ENCODE measurements at regions not wholly inside any gene's neighbourhood (a gene's known extent, or its start where the extent isn't known, plus 50 kb on each side); places are given as distances from the start of the nearest gene placed in this dataset.

GRCh38 chr12:63298386-63298930 is 147.5 kb upstream of the AVPR1A start:
- TF ChIP-seq REST (IDR thresholded peaks at IDR 0.05; ENCODE audit: borderline replicate concordance) (no peak), CTCF (IDR thresholded peaks at IDR 0.05; ENCODE audit: poor library complexity, severe bottlenecking) (no peak), RAD21 (conservative IDR thresholded peaks at IDR 0.05) (no peak), SMC3 (conservative IDR thresholded peaks at IDR 0.05; ENCODE audit: poor library complexity) (no peak), TAF1 (IDR thresholded peaks at IDR 0.05; ENCODE audit: low read depth) (no peak), EP300 (conservative IDR thresholded peaks at IDR 0.05; ENCODE audit: poor library complexity, severe bottlenecking) (no peak), MXI1 (conservative IDR thresholded peaks at IDR 0.05; ENCODE audit: poor library complexity, severe bottlenecking) (no peak), POLR2AphosphoS5 (IDR thresholded peaks at IDR 0.05) (no peak), EZH2 (IDR thresholded peaks at IDR 0.05; ENCODE audit: borderline replicate concordance, insufficient read depth, low read length, poor library complexity, severe bottlenecking) (no peak)
- Histone ChIP-seq H3F3A (ENCODE audit: insufficient read depth, low read length, poor library complexity, severe bottlenecking) (no peaks in the 10 kb centered on the region), H4K20me1 (ENCODE audit: insufficient read depth) (no peaks in the 10 kb centered on the region), H3K36me3 (ENCODE audit: insufficient read depth, low read length) (no peaks in the 10 kb centered on the region), H3K4me2 (ENCODE audit: low read length) (no peak overlapping the region), H3K9ac (ENCODE audit: low read length) (no peak overlapping the region), H3K9me2 (ENCODE audit: insufficient read depth, low read length) (no peaks in the 10 kb centered on the region), H3K27me3 (ENCODE audit: insufficient read depth, low read depth, low read length) (no peaks in the 10 kb centered on the region), H3K27ac (ENCODE audit: low read length) (no peak overlapping the region), H3K79me2 (replicated peaks; ENCODE audit: insufficient read depth, low read length) (no peaks in the 10 kb centered on the region), H3K9me3 (ENCODE audit: low read length) (no peaks in the 10 kb centered on the region), H3K4me3 (ENCODE audit: low read length) (no peak overlapping the region), H2AFZ (ENCODE audit: low read depth, low read length) (no peak overlapping the region)

- Histone ChIP-seq H3K27ac (ENCODE audit: low read length) (no peak overlapping the region), H3K9me3 (ENCODE audit: low read length) (no peaks in the 10 kb centered on the region), H3K9ac (ENCODE audit: low read length) (no peak overlapping the region), H3K4me3 (ENCODE audit: low read length) (no peak overlapping the region), H3K36me3 (ENCODE audit: insufficient read depth, low read length) (no peaks in the 10 kb centered on the region), H3K4me2 (ENCODE audit: low read length) (no peak overlapping the region), H2AFZ (ENCODE audit: low read depth, low read length) (no peak overlapping the region), H3K27me3 (ENCODE audit: insufficient read depth, low read depth, low read length) (no peaks in the 10 kb centered on the region), H3K79me2 (replicated peaks; ENCODE audit: insufficient read depth, low read length) (no peaks in the 10 kb centered on the region), H4K20me1 (ENCODE audit: insufficient read depth) (no peaks in the 10 kb centered on the region), H3K9me2 (ENCODE audit: insufficient read depth, low read length) (no peaks in the 10 kb centered on the region), H3F3A (ENCODE audit: insufficient read depth, low read length, poor library complexity, severe bottlenecking) (no peaks in the 10 kb centered on the region)
- TF ChIP-seq SMC3 (conservative IDR thresholded peaks at IDR 0.05; ENCODE audit: poor library complexity) (no peak), CTCF (IDR thresholded peaks at IDR 0.05; ENCODE audit: poor library complexity, severe bottlenecking) (no peak), POLR2AphosphoS5 (IDR thresholded peaks at IDR 0.05) (no peak), TAF1 (IDR thresholded peaks at IDR 0.05; ENCODE audit: low read depth) (no peak), EZH2 (IDR thresholded peaks at IDR 0.05; ENCODE audit: borderline replicate concordance, insufficient read depth, low read length, poor library complexity, severe bottlenecking) (no peak), REST (IDR thresholded peaks at IDR 0.05; ENCODE audit: borderline replicate concordance) (no peak), MXI1 (conservative IDR thresholded peaks at IDR 0.05; ENCODE audit: poor library complexity, severe bottlenecking) (no peak), EP300 (conservative IDR thresholded peaks at IDR 0.05; ENCODE audit: poor library complexity, severe bottlenecking) (no peak), RAD21 (conservative IDR thresholded peaks at IDR 0.05) (no peak)
Observed at GRCh38 chr12:63294327-63294632, 143.3 kb upstream of the AVPR1A start.

All from neural cell (in vitro differentiated cells).